ENCODE measurements at regions not wholly inside any gene's neighbourhood (a gene's known extent, or its start where the extent isn't known, plus 50 kb on each side); places are given as distances from the start of the nearest gene placed in this dataset.

- no peak for TF ChIP-seq POLR2A (IDR thresholded peaks at IDR 0.05; ENCODE audit: extremely low read depth, insufficient read length)
- no peak for TF ChIP-seq CTCF (IDR thresholded peaks at IDR 0.05; ENCODE audit: low read depth, low read length)
- TF ChIP-seq MAX (IDR thresholded peaks at IDR 0.05; ENCODE audit: low read depth, low read length), result no peak
These were observed 324.9 kb downstream of the JRKL start for GRCh38 chr11:96714689-96715088.

All from NB4 (cell line).